ENCODE measurements at regions not wholly inside any gene's neighbourhood (a gene's known extent, or its start where the extent isn't known, plus 50 kb on each side); places are given as distances from the start of the nearest gene placed in this dataset.

GRCh38 chr18:67242001-67242400 lies 274.5 kb downstream of the DSEL start:
- TF ChIP-seq CTCF (IDR thresholded peaks at IDR 0.05; ENCODE audit: low read length) (no peak), EZH2 (optimal IDR thresholded peaks at IDR 0.05; ENCODE audit: low read depth, low read length) (no peak)
